OCI-LY3 (cell line): ENCODE measurements at regions not wholly inside any gene's neighbourhood (a gene's known extent, or its start where the extent isn't known, plus 50 kb on each side); places are given as distances from the start of the nearest gene placed in this dataset.

ENCODE experiments used
- H2AFZ ChIP-seq: fragments of 200-600, 300-600 bp; shearing (Covaris generic); 2 replicates; pipeline ENCODE4 v1.6.0; 2014; ENCODE audit warnings: antibody characterized with exemption, low read depth, low read length
- H3K27ac ChIP-seq: fragments of 200-600, 300-600 bp; sonication (generic); 2 replicates; pipeline ENCODE4 v1.5.1; 2014; ENCODE audit warnings: mild to moderate bottlenecking, low read length, moderate library complexity, mixed read lengths
- H3K27me3 ChIP-seq: fragments of 200-600, 300-600 bp; sonication (generic); 2 replicates; pipeline ENCODE4 v1.6.1; 2014; ENCODE audit warnings: low read depth, low read length, mixed read lengths
- H3K36me3 ChIP-seq: fragments of 200-600, 300-600 bp; sonication (generic); replicated peaks from 2 replicates; pipeline ENCODE3; 2014; ENCODE audit warnings: low read depth, low read length, mixed read lengths
- H3K4me1 ChIP-seq: fragments of 300-600, 200-600 bp; sonication (generic); 2 replicates; pipeline ENCODE4 v1.6.1; 2014; ENCODE audit warnings: low read length, mixed read lengths
- H3K4me2 ChIP-seq: fragments of 200-600, 300-600 bp; sonication (generic); 2 replicates; pipeline ENCODE4 v1.6.1; 2014; ENCODE audit warnings: low read length, mixed read lengths
- H3K4me3 ChIP-seq: fragments of 300-600, 200-600 bp; sonication (generic); 2 replicates; pipeline ENCODE4 v1.5.1; 2014; ENCODE audit warnings: antibody characterized with exemption, mild to moderate bottlenecking, low read length, moderate library complexity
- H3K79me2 ChIP-seq: fragments of 300-600, 200-600 bp; shearing (Covaris generic); 2 replicates; pipeline ENCODE4 v1.6.1; 2014; ENCODE audit warnings: mild to moderate bottlenecking, low read length, mixed read lengths
- H3K9ac ChIP-seq: fragments of 300-600, 200-600 bp; shearing (Covaris generic); 2 replicates; pipeline ENCODE4 v1.6.0; 2014; ENCODE audit warnings: mild to moderate bottlenecking, low read length, moderate library complexity
- H3K9me3 ChIP-seq: fragments of 200-600, 300-600 bp; shearing (Covaris generic); 2 replicates; pipeline ENCODE4 v1.6.1; 2014; ENCODE audit warnings: low read length, mixed read lengths; ENCODE audit not compliant: insufficient read depth
- H4K20me1 ChIP-seq: fragments of 200-600, 300-600 bp; sonication (generic); 2 replicates; pipeline ENCODE4 v1.6.1; 2016; ENCODE audit warnings: low read length, mixed read lengths; ENCODE audit not compliant: insufficient read depth
- EZH2phosphoT487 ChIP-seq: fragments of 200-600 bp; shearing (Covaris generic); IDR thresholded peaks from 2 replicates; pipeline ENCODE4 v1.6.1; 2018; ENCODE audit warnings: antibody characterized with exemption, mixed run types, low read depth
- TF ChIP-seq, protein P1 (sequence below): fragments of 200-600, 300-600 bp; sonication (generic); IDR thresholded peaks from 2 replicates; pipeline ENCODE4 v1.5.1; 2014; ENCODE audit warnings: antibody characterized with exemption, low read length, low read depth

DNA sequence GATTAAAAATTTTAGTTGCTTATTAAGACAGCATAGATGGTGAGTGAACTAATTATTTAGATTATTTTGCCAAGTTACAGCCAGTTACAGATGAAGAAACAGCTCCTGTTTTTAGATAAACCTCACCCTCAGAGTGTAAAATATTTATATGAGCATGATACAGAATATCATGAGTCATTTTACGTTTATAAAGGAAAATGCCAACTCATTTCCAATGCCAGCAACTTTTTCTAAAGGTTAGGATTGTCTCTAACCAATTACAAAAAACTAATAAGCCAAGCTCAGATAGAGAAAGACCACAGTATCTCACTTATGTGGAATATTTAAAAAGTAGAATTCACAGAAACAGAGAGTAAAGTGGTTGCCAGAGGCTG, 590.1 kb downstream of the LTN1 start:
- Histone ChIP-seq H3K9ac (no peak overlapping the region), H3K4me1 (no peaks in the 10 kb centered on the region), H3K27ac (no peak overlapping the region), H3K9me3 (no peaks in the 10 kb centered on the region), H3K4me3 (no peak overlapping the region), H3K27me3 (no peaks in the 10 kb centered on the region), H4K20me1 (no peaks in the 10 kb centered on the region), H3K79me2 (no peaks in the 10 kb centered on the region), H3K4me2 (no peak overlapping the region), H3K36me3 (no peaks in the 10 kb centered on the region), H2AFZ (no peak overlapping the region)
- no peak for TF ChIP-seq EZH2phosphoT487
- TF ChIP-seq, protein P1, sequence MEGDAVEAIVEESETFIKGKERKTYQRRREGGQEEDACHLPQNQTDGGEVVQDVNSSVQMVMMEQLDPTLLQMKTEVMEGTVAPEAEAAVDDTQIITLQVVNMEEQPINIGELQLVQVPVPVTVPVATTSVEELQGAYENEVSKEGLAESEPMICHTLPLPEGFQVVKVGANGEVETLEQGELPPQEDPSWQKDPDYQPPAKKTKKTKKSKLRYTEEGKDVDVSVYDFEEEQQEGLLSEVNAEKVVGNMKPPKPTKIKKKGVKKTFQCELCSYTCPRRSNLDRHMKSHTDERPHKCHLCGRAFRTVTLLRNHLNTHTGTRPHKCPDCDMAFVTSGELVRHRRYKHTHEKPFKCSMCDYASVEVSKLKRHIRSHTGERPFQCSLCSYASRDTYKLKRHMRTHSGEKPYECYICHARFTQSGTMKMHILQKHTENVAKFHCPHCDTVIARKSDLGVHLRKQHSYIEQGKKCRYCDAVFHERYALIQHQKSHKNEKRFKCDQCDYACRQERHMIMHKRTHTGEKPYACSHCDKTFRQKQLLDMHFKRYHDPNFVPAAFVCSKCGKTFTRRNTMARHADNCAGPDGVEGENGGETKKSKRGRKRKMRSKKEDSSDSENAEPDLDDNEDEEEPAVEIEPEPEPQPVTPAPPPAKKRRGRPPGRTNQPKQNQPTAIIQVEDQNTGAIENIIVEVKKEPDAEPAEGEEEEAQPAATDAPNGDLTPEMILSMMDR: no peak

GRCh38 chr21:28397040-28397439, 595.6 kb downstream of the LTN1 start:
- no peak overlapping the region for H3K27ac ChIP-seq
- H3K79me2 ChIP-seq: no peaks in the 10 kb centered on the region
- H3K4me3 ChIP-seq: no peak overlapping the region
- H3K4me2 ChIP-seq: no peak overlapping the region
- no peaks in the 10 kb centered on the region for H4K20me1 ChIP-seq
- H2AFZ ChIP-seq: no peak overlapping the region
- H3K27me3 ChIP-seq: no peaks in the 10 kb centered on the region
- H3K9ac ChIP-seq: no peak overlapping the region
- H3K4me1 ChIP-seq: no peaks in the 10 kb centered on the region
- no peaks in the 10 kb centered on the region for H3K9me3 ChIP-seq
- no peak for TF ChIP-seq EZH2phosphoT487
- TF ChIP-seq, protein P1: no peak
- H3K36me3 ChIP-seq: no peaks in the 10 kb centered on the region

DNA sequence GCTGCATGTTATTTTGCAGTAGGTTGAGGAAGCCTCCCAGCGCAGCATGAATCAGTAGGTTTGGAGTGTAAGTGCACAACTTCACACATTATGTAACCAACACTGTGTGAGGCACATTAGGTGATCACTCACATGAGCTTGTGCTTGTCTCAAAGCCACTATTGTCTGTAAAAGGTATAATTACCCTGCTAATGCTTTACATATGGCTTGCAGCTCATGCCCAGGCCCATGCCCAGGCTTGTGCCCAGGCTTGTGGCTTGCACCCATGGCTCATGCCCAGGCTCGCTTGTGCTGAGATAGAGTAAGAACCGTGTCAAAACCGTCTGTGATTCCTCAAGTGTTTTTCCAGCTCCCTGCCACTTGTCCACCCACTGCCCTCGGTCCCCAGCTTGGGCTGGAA, 596.3 kb downstream of the LTN1 start:
- H4K20me1 ChIP-seq: no peaks in the 10 kb centered on the region
- no peak overlapping the region for H2AFZ ChIP-seq
- no peaks in the 10 kb centered on the region for H3K4me1 ChIP-seq
- no peaks in the 10 kb centered on the region for H3K36me3 ChIP-seq
- TF ChIP-seq, protein P1: no peak
- no peak for TF ChIP-seq EZH2phosphoT487
- H3K4me3 ChIP-seq: no peak overlapping the region
- H3K9me3 ChIP-seq: no peaks in the 10 kb centered on the region
- H3K79me2 ChIP-seq: no peaks in the 10 kb centered on the region
- no peak overlapping the region for H3K27ac ChIP-seq
- no peak overlapping the region for H3K4me2 ChIP-seq
- H3K27me3 ChIP-seq: no peaks in the 10 kb centered on the region
- no peak overlapping the region for H3K9ac ChIP-seq

DNA sequence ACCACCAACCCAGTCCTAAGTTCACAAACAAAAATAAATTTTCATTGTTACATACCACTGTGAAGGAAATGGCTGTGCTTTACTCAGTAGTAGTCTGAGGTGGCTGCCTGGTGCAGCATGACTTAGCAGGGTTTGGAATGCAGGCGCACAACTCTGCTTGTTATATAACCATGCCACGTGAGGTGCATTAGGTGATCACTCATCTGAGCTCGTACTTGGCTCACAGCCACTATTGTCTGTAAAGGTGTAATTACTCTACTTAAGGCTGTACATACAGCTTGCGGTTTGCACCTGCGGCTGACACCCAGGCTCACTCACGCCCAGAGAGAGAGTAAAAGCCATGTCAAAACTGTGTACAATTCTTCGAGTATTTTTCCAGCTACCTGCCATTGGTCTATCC, 599.4 kb downstream of the LTN1 start:
- Histone ChIP-seq H3K4me3 (no peak overlapping the region), H4K20me1 (no peaks in the 10 kb centered on the region), H3K4me1 (no peaks in the 10 kb centered on the region), H3K27me3 (no peaks in the 10 kb centered on the region), H3K27ac (no peak overlapping the region), H3K9me3 (no peaks in the 10 kb centered on the region), H2AFZ (no peak overlapping the region), H3K4me2 (no peak overlapping the region), H3K36me3 (no peaks in the 10 kb centered on the region), H3K79me2 (no peaks in the 10 kb centered on the region), H3K9ac (no peak overlapping the region)
- TF ChIP-seq EZH2phosphoT487: no peak
- TF ChIP-seq, protein P1: no peak
